ENCODE measurements at regions not wholly inside any gene's neighbourhood (a gene's known extent, or its start where the extent isn't known, plus 50 kb on each side); places are given as distances from the start of the nearest gene placed in this dataset.

- TF ChIP-seq, protein P1, sequence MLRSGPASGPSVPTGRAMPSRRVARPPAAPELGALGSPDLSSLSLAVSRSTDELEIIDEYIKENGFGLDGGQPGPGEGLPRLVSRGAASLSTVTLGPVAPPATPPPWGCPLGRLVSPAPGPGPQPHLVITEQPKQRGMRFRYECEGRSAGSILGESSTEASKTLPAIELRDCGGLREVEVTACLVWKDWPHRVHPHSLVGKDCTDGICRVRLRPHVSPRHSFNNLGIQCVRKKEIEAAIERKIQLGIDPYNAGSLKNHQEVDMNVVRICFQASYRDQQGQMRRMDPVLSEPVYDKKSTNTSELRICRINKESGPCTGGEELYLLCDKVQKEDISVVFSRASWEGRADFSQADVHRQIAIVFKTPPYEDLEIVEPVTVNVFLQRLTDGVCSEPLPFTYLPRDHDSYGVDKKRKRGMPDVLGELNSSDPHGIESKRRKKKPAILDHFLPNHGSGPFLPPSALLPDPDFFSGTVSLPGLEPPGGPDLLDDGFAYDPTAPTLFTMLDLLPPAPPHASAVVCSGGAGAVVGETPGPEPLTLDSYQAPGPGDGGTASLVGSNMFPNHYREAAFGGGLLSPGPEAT (IDR thresholded peaks at IDR 0.05; ENCODE audit: low read depth), result 0 out of 2 replicates have a peak, but pooled peaks have one; percentile 26
- peak; percentile 40; the same call in 1 of the 2 replicates for TF ChIP-seq CREM (IDR thresholded peaks at IDR 0.05; ENCODE audit: low read depth)
- TF ChIP-seq, protein P2, sequence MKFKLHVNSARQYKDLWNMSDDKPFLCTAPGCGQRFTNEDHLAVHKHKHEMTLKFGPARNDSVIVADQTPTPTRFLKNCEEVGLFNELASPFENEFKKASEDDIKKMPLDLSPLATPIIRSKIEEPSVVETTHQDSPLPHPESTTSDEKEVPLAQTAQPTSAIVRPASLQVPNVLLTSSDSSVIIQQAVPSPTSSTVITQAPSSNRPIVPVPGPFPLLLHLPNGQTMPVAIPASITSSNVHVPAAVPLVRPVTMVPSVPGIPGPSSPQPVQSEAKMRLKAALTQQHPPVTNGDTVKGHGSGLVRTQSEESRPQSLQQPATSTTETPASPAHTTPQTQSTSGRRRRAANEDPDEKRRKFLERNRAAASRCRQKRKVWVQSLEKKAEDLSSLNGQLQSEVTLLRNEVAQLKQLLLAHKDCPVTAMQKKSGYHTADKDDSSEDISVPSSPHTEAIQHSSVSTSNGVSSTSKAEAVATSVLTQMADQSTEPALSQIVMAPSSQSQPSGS (IDR thresholded peaks at IDR 0.05; ENCODE audit: low read length), result peak; percentile 63
- TF ChIP-seq SMAD1 (IDR thresholded peaks at IDR 0.05; ENCODE audit: low read depth, partially characterized antibody), result no peak
- no peak for TF ChIP-seq BMI1 (IDR thresholded peaks at IDR 0.05; ENCODE audit: borderline replicate concordance)
- no peak for TF ChIP-seq CREB1 (IDR thresholded peaks at IDR 0.05; ENCODE audit: low read depth)
- TF ChIP-seq, protein P3, sequence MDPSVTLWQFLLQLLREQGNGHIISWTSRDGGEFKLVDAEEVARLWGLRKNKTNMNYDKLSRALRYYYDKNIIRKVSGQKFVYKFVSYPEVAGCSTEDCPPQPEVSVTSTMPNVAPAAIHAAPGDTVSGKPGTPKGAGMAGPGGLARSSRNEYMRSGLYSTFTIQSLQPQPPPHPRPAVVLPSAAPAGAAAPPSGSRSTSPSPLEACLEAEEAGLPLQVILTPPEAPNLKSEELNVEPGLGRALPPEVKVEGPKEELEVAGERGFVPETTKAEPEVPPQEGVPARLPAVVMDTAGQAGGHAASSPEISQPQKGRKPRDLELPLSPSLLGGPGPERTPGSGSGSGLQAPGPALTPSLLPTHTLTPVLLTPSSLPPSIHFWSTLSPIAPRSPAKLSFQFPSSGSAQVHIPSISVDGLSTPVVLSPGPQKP (IDR thresholded peaks at IDR 0.05; ENCODE audit: low read depth, low read length), result no peak
- TF ChIP-seq TCF7 (IDR thresholded peaks at IDR 0.05; ENCODE audit: borderline replicate concordance), result 0 out of 2 replicates have a peak, but pooled peaks have one; percentile 24
- TF ChIP-seq JUNB (IDR thresholded peaks at IDR 0.05), result peak; percentile 75
- no peak for TF ChIP-seq TARDBP (IDR thresholded peaks at IDR 0.05; ENCODE audit: borderline replicate concordance)
- TF ChIP-seq MEF2A (IDR thresholded peaks at IDR 0.05; ENCODE audit: insufficient read depth, low read depth, low read length), result 0 out of 2 replicates have a peak, but pooled peaks have one; percentile 26
- TF ChIP-seq WRNIP1 (IDR thresholded peaks at IDR 0.05; ENCODE audit: borderline replicate concordance, low read depth, low read length), result no peak
- peak; percentile 97 for TF ChIP-seq RUNX3 (IDR thresholded peaks at IDR 0.05; ENCODE audit: low read length)
- TF ChIP-seq CBFB (IDR thresholded peaks at IDR 0.05; ENCODE audit: low read depth), result peak; percentile 66
- peak; percentile 40 for TF ChIP-seq PML (IDR thresholded peaks at IDR 0.05; ENCODE audit: low read length)
- no peak for TF ChIP-seq BHLHE40 (IDR thresholded peaks at IDR 0.05; ENCODE audit: borderline replicate concordance in 1 of 2, low read depth in 2 of 2, low read length in 1 of 2)
- TF ChIP-seq EZH2 (IDR thresholded peaks at IDR 0.05; ENCODE audit: borderline replicate concordance, control insufficient read depth, low read depth, low read length), result 0 out of 2 replicates have a peak, but pooled peaks have one; percentile 40
- TF ChIP-seq IKZF2 (IDR thresholded peaks at IDR 0.05), result peak; percentile 64 to 77; a peak in 3 of 4 replicates
- TF ChIP-seq CBX5 (IDR thresholded peaks at IDR 0.05; ENCODE audit: low read depth), result 0 out of 2 replicates have a peak, but pooled peaks have one; percentile 37
- TF ChIP-seq MYB (IDR thresholded peaks at IDR 0.05; ENCODE audit: borderline replicate concordance, low read depth, low read length), result no peak
Measured at GRCh38 chr9:109894921-109895758, 115.1 kb downstream of the PALM2AKAP2 start (continued).
